Ovary (tissue), 3 donors: ENCODE measurements at regions not wholly inside any gene's neighbourhood (a gene's known extent, or its start where the extent isn't known, plus 50 kb on each side); places are given as distances from the start of the nearest gene placed in this dataset.

ENCODE experiments used
- EP300 ChIP-seq: sonication (generic); formaldehyde crosslinking; IDR thresholded peaks from one replicate; pipeline ENCODE4 v1.6.1; 2017; ENCODE audit warnings: antibody characterized with exemption
- POLR2A ChIP-seq: fragments of 450-650 bp; IDR thresholded peaks from one replicate; pipeline ENCODE4 v1.6.1; 2017; ENCODE audit warnings: antibody characterized with exemption, mild to moderate bottlenecking, moderate library complexity
- TF ChIP-seq, protein P1 (sequence below), 3 donors: fragments of 450-650 bp in 2 of 3; fragments of 200-600 bp in 1 of 3; IDR thresholded peaks; one replicate each; pipeline versions ENCODE4 v1.5.1 to v1.8.0; 2016 to 2022; ENCODE audit warnings: antibody characterized with exemption in 3 of 3, mild to moderate bottlenecking in 1 of 3
- donor health status: DM: no; HTN: no; CAD: no.

DNA sequence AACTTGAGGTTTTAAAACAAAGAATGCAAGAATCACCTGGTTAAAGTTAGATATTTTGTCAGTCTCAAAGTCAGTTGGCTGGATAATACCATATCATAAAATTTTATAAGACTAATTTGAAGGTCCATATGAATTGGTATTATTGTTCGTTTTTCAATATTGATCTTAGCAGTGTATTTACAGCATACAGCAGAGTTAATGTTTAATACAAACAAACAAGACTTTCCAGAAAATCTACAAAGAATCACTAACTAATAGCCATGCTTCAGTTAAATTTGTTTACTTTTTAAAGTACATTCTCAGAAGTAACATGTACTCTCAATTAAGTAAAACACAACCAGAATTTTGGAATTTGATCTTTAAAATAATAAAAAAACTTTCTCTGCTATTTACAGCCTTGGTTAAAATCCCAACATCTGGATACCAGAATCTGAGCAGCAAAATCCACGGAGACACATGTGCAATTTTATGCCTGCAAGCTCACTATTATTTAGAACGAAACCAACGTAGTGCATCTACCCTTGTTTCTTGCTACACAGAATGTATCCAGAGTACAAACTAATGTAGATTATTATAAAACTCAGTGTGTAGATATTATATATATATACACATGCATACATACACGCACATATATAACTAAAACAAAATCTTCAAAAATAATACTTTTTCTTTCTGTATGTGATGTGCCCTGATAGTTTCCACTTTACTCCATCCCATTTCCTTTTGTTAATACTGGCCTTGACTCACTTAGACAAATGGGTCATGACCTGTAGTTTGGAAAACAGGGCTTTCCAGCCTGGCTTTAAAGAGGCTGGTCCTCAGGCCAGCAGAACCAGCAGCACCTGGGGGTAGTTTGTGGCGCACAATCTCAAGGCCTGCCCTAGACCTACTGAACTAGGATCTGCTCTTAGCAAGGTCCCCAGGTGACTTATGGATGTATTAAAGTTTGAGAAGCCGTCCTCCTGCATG, 63.6 kb upstream of the ERG start:
- TF ChIP-seq, protein P1, sequence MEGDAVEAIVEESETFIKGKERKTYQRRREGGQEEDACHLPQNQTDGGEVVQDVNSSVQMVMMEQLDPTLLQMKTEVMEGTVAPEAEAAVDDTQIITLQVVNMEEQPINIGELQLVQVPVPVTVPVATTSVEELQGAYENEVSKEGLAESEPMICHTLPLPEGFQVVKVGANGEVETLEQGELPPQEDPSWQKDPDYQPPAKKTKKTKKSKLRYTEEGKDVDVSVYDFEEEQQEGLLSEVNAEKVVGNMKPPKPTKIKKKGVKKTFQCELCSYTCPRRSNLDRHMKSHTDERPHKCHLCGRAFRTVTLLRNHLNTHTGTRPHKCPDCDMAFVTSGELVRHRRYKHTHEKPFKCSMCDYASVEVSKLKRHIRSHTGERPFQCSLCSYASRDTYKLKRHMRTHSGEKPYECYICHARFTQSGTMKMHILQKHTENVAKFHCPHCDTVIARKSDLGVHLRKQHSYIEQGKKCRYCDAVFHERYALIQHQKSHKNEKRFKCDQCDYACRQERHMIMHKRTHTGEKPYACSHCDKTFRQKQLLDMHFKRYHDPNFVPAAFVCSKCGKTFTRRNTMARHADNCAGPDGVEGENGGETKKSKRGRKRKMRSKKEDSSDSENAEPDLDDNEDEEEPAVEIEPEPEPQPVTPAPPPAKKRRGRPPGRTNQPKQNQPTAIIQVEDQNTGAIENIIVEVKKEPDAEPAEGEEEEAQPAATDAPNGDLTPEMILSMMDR (IDR thresholded peaks at IDR 0.05) = no peak
- TF ChIP-seq POLR2A = no peak
- TF ChIP-seq EP300 = no peak
